Skeletal muscle cell (primary cell): ENCODE measurements at regions not wholly inside any gene's neighbourhood (a gene's known extent, or its start where the extent isn't known, plus 50 kb on each side); places are given as distances from the start of the nearest gene placed in this dataset.

Experiments
- DNase-seq: peaks from one replicate; pipeline ENCODE4 v3.0.0-alpha.2; 2010; ENCODE audit warnings: low read depth
- H3K4me3 ChIP-seq: 2 replicates; pipeline ENCODE4 v1.5.1; 2011; ENCODE audit warnings: low read depth, mild to moderate bottlenecking, control low read depth, low read length, moderate library complexity

DNA sequence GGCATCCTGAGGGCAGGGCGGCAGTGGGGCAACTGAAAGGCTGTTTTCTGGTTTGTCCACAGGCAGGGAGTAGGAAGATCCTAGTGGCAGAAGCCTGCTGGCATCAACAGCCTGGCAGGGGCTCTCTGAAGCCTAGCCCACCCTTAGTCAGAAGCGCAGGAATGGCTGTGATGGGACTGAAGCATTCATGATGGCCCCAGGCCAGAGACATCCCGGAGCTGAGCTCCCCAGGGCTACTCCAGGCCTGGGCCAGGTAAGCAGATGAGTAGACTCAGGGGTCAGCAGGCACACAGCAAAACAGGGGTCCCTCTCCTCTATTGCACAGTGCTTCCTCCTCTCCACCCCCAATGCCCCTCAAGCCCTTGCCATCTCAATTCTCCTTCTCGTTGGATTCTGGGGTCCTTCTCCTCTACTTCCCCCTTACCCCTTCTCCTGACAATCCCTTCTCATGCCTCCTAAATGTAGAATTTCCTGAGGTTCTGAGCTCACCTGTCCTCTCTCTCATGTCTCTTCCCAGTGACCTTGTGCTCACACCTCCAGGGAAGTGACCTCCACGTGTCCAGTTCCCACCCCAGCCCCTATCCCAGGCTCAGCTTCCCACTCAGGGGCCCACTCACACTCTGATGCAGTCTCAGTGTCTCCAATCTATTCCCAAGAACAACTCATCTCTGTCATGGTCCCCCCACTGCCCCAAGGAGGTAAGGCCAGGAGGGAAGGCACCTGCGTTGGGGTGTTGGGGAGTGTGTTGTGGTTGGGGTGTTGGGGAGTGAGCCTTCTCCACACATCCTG is 158.7 kb upstream of the ZNF507 start:
- no peak for DNase-seq
- no peak overlapping the region for H3K4me3 ChIP-seq

DNA sequence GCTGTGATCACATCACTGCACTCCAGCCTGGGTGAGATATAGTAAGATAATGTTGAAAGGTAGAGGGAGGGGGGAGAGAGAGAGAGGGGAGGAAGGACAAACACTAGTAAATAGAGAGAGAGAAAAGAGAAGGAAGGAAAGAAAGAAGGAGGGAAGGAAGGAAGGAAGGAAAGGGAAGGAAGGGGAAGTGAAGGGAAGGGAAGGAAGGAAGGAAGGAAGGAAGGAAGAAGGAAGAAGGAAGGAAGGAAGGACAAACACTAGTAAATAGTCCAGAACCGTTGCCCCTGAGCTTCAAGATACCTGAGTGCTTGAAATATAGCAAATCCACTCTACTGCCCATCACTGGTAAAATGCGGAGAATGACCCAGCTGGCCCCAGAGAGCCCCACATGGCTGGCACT is 156.5 kb upstream of the ZNF507 start:
- no peak for DNase-seq

DNA sequence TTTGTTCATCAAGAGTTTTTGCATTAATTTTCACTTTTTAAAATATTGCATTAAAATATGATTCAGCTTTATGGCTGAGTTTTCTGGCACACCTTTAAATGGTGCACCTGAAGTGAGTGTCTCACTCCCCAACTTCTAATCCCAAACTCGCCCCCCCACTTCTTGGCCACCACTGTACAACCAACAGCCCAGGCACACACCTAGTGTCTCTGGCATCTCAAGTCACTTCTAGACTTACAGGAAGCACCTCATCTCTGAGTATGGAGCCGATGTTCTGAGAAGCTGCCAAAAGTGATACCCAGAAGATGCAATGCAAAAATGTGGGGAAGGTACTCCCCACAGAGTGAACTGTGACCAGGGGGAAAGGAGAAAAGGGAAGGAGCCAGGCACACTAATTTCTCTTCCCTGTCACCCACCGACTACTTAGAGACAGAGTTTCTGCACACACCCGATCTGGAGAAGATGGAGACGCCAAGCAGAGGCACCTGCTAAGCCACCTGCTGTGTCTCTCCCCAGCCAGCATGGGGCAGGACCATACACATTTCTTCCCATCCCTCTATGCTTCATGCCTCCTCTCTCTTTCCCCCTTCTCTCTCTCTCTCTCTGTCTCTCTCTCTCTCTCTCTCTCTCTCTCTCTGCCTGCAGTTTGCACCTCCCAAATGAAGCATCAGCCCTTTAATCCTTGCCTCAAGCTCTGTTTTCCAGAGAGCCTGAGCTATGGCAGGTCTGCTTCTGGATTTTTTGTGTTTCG is 155.3 kb upstream of the ZNF507 start:
- DNase-seq = no peak
- no peak overlapping the region for H3K4me3 ChIP-seq

More for the DNA sequence above, 156.5 kb upstream of the ZNF507 start:
- no peak overlapping the region for H3K4me3 ChIP-seq

DNA sequence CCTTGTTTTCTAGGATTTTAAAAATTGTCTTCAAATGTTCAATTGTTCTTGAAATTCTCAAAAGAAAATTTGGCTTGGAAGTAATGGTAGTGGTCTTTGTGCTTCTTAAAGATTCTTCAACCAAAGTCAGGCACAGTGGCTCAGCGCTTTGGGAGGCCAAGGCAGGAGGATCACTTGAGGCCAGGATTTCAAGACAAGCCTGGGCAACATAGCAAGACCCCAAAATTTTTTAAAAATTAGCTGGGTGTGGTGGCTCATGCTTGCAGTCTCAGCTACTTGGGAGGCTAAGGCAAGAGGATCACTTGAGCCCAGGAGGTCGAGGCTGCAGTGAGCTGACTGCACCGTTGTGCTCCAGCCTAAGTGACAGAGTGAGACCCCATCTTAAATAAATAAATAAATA is 153.5 kb upstream of the ZNF507 start:
- no peak for DNase-seq

DNA sequence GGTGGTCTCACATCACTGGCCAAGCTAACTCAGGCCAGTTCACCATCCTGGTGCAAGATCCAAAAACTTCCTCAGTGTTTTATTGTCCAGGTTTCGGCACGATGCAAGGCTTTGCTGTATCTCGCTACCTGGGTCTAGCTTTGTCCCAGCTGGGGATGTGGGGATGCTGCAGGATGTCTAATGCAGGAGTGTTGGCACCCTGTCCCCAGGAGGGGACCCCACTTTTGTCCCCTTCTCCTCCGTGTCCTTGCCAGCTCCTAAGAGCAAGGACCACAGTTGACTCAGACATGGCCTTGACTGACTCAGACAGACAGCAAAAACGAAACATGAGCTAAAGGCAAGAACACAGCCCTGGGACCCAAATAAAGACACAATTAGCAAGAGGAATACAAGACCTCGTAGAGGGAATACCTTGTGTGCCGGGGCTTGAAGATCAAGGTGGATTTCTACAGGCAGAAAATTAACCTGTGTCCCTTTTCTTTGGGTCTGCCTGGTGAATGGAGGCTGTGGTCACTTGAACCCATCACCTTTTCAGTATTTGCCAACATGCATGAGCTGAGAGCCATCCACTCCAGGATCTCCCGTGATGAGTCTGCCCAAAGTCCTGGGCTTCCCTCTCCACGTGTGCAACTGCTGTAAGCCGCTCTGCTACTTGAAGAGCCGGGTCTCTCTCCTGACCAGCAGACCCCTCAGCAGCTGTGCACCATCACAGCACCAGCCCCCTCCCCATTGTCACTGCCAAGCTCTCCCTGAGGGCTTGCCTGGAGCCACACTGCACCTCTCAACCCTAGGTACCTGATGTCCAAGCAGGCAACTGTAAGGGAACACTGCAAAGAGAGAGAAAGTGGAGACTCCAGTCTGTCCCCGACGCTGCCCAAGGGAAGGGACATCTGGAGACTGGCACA is 149.5 kb upstream of the ZNF507 start:
- no peak for DNase-seq
- no peak overlapping the region for H3K4me3 ChIP-seq

More for the DNA sequence above, 153.5 kb upstream of the ZNF507 start:
- no peak overlapping the region for H3K4me3 ChIP-seq

DNA sequence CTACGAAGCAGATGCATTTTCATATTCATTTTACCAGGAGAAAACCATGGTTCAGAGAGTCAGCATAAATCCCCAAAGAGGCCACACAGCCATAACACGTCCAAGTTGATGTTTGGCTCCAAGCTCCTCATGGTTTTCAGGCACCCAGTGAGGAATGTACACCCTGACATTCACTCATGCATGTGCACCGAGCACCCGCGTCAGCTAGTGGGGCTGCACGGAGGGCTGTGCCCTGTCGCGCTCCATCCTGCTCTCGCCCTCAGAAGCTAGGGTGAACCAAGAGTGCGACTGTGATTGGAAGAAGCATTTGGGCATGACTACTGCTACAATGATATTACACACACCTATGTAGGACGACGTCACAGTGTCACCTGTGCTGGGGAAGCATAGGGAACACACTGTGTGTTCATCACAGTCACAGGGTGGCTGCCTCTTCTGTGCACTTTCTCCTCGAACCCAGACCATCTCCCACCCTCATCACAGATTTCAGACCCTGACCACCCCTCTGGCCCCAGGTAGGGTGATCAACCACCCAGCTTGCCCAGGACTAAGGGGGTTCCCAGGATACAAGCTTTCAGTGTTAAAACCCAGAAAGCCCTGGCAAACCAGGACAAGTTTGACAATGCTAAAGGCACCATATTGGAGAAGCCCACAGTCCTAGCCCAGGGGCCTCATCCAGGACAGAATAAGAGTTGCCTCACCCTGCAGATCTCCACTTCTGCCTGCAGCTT is 148.6 kb upstream of the ZNF507 start:
- H3K4me3 ChIP-seq = no peak overlapping the region
- no peak for DNase-seq

DNA sequence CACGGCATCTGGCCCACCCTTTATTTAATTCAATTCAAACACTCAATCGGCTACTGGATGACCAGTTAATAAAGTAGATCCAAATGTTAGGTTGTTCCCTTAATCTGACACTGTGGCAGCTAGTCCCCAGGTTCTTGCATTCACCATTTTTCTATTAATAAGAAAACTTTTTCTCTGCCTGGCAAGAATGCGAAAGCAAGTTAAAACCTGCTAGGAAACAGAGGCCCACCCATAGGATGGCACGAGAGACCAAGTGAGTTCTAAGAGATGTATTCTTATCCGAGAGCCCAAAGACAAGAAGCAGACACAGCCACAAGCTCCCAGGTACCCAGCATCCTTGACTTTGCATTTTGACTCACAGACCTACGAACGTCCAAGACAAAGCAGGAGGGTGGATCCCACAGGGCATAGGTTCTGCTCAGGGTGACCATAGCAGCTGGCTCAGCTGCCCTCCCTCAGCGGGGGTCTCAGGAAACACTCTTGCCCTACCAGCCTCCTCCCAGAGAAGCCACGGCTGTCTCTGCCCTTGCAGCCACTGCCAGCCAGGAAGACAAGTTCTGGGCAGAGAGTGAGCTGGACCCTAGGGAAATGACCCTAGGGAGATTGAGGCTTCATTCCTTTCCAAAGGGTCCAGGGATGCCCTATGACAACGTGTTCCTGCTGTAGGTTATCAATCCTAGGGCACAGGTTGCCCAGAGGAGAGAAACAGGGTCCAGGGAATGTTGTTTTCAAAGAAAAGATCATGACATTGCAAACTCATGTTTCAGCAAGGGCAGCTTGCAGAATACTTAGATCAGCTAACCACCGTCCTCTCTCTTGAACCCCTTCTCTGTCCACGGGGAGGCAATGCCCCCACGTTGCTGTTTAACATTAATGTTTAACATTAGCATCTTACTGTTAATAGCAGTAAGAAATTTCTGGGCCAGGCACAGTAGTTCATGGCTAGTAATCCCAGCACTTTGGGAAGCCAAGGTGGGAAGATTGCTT is 147.2 kb upstream of the ZNF507 start:
- DNase-seq = no peak
- no peak overlapping the region for H3K4me3 ChIP-seq

DNA sequence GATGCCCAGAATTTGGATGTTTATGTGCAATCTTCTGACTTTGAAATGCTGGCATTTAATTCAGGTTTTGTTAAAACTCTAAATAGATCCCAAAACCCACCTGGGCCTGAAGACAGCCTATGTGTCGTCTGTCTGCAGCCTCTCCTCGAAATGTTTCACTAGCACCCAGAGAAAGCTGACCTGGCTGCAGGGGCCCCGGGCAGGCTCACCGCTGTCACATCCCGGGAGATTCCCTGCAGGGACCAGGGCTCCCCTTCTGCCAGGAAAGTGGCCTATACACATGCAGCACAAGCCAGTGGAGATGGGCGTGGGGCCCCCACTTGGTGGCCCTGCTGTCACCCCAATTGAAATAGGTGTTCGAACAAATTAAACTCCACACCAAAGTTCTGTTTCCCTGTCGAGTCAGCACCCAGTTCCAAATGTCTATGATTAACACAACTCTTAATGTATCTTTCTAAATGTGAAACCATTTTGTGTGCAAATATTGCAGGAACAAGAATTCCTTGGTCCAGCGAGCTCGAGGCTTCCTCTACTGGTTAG is 145.8 kb upstream of the ZNF507 start:
- no peak overlapping the region for H3K4me3 ChIP-seq
- no peak for DNase-seq

DNA sequence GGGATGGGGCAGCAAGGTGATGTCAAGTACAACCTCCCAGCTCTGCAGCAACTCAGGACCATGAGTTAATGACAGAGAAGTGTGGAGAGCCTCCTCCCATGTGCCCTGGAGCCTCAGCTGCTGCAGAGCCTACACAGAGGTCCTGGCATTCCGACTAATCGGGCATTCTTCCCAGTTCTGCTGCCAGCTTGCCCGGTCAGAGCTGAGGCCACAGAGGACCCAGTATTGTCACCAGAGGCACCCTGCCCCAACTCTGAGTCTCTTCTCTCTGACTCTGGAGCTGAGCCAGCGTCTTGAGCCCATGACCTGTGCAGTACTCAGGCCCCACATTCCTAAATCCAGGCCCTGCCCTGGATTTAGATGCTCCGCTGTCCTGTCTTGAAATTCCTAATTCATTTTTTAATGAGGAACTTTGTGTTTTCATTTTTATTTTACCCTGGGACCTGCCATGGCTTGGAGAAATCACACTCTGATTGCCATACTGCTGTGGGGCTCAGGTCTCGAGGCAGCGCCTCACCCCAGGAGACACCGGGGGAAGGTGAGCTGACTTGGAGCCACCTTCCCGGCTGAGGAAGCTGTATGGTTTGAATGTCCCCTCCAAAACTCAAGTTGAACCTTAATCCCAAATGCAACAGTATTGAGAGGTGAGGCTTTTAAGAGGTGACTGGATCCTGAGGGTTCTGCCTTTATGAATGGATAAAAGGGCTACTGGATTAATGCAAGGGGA is 144.9 kb upstream of the ZNF507 start:
- H3K4me3 ChIP-seq = no peak overlapping the region
- DNase-seq = no peak

DNA sequence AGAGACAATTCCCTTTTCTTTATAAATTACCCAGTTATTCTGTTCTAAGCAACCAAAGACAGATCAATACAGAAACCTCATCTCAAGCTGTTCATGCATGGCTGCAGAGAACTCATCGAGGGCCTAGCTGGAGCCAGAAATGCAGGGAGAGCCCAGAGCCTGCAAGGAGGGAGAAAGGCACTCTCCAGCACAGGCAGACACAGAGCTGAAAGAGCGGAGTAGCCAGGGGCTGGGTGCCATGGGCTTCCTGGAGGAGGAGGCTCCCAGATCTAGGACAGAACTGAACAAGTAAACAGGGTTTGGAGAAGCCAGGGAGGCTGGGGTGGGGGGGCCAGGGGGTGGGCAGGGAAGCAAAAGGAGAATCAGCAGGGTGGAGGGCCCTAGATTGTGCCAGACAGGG is 144.2 kb upstream of the ZNF507 start:
- DNase-seq = no peak
- H3K4me3 ChIP-seq = no peak overlapping the region

DNA sequence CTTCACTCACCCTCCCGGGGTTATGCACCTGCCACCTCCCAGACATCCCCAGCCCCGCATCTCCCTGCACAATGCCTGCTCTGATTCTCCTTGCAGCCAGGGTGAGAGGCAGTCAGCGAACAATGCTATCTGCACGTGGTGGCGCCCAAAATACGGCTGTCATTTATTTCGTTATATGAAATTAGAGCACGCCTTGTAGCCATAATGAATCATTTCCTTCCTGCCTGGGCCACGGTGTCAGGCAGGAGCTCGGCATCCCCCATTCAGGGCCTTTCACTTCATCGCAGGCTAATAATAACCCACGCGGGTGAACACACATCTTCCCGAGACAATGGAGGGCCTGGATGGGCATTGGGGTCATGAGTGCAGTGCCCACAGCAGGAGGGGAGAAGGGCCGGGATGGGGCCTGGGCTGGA is 143.8 kb upstream of the ZNF507 start:
- DNase-seq = no peak
- H3K4me3 ChIP-seq = no peak overlapping the region

DNA sequence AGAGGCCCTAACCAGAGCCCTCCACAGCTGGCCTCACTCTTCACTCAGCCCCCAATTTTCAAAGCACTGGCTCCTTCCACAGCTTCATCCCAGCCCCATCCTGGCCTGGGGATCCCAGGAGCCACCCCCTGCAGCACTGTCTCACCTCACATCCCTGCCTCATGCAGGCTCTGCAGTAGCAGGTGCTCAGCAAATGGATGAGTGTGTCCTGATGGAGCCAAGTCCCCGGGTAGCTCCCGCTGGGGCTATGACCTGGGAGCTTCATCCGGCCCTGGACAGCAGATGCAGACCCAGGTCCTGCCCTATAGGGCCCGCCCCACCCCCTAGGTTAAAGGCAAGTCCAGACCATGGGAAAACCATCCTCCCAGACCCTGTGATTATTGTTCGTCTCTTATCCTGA is 143.2 kb upstream of the ZNF507 start:
- no peak overlapping the region for H3K4me3 ChIP-seq
- DNase-seq = no peak

DNA sequence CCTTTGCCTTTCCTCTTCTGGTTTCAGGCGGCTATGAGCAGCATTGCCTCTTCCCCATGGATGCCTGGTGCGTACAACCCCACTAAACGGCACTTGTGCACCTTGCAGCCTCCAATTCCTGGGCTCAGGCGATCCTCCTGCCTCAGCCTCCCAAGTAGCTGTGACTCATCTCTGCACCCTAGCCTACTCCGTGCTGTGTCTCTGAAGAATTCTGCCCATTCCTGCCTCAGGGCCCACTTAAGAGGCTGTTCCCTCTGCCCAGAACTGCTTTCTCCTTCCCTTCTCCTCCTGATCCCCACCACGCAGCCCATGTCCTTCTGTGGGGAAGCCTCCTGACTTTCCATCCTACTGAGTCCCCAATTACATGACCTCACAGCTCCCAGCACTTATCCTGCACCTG is 142.2 kb upstream of the ZNF507 start:
- no peak overlapping the region for H3K4me3 ChIP-seq
- DNase-seq = no peak

DNA sequence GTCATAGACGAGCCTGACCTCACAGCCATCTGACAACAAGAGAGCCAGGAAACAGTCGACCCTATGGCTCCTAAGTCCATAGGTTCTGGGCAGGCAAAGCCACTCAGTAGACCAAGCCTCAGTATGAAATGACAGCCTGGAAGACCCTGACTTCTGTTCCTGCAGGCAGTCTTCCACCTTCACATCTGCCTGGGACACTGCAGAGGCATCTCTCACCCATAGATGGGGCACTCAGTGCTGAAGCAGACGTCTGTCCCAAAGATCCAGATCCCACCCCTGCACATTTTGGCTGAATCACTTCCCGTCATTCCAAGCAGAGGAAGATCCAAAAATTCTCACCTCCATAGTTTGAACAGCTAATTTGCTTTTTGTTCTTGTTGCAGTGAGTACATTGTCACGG is 139.3 kb upstream of the ZNF507 start:
- no peak overlapping the region for H3K4me3 ChIP-seq
- no peak for DNase-seq

DNA sequence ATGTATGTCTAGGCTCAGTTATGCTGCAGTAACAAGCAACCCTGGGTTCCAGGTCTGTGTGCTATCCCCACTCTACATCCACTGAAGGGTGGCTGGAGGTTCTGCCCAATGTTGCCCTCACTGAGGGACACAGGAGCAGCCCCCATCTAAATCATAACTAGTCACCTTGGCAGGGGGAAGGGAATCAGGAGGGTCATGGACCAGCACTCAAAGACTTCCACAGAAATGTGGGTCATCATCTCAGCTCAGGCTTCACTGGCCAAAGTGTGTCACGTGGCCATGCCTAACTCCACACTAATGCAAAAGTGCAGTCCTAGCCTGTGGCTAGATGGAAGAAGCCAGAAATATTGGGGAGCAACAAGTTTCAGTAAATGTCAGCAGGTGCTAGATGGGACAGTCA is 137.3 kb upstream of the ZNF507 start:
- no peak for DNase-seq
- no peak overlapping the region for H3K4me3 ChIP-seq

DNA sequence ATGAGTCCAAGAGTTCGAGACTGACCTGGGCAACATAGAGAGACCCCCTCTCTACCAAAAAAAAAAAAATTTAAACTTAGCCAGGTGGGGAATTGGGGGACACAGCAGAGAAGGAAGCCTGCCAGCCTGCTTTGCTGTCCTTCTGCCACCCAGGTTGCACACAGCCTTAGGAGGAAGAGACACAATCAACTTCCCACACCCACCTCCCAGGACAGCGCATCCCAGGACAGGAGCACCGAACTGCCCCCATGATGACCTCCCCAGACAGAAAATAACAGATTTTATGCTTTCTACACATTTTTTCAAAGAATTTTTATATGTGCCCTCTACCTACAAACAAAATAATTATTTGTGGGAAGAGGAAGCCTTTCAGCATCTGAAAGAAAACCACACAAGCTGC is 126.0 kb upstream of the ZNF507 start:
- no peak for DNase-seq
- H3K4me3 ChIP-seq = no peak overlapping the region

DNA sequence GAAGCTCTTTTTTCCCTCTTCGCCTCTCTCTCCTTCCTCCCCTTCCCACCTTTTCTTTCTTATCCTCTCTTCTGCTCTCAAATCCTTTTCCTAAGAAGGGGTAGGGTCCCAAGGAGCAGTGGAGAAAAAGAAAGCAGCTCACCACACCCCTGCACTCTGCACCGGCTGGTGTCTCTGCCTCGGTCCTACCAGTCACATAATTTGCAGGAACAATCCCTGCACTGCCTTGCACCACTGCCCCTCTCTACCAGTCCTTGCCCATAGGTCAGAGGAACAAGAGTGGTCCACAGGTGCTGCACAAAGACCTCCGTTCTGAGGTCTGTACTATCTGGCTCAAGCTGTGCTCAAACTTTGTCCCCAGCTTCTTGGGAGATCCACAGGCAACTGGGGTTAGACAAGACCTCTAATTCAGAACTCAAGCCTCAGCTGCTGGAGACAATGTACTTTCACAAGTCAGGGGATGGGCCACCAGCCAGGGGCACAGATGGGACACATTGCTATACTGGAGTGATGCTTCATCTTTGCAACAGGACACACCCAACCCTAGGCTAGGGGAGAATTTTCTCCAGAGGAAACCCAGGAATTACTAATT is 125.4 kb upstream of the ZNF507 start:
- no peak for DNase-seq
- H3K4me3 ChIP-seq = no peak overlapping the region
